ENCODE measurements at regions not wholly inside any gene's neighbourhood (a gene's known extent, or its start where the extent isn't known, plus 50 kb on each side); places are given as distances from the start of the nearest gene placed in this dataset.

- no peak for DNase-seq (ENCODE audit: low spot score)
Measured at GRCh38 chr3:102158080-102158740, 276.6 kb upstream of the ZPLD1 start.

GRCh38 chr3:102159810-102160451 is 274.9 kb upstream of the ZPLD1 start:
- no peak for DNase-seq (ENCODE audit: low spot score)

- no peak for DNase-seq (ENCODE audit: low spot score)
Measured at GRCh38 chr3:102161384-102162006, 273.3 kb upstream of the ZPLD1 start.

- no peak for DNase-seq (ENCODE audit: low spot score)
Measured at GRCh38 chr3:102162251-102162650, 272.6 kb upstream of the ZPLD1 start.

- no peak for DNase-seq (ENCODE audit: low spot score)
Measured at GRCh38 chr3:102163039-102163817, 271.6 kb upstream of the ZPLD1 start.

- no peak for DNase-seq (ENCODE audit: low spot score)
Measured at GRCh38 chr3:102163818-102164154, 271.0 kb upstream of the ZPLD1 start.

- no peak for DNase-seq (ENCODE audit: low spot score)
Measured at GRCh38 chr3:102165367-102165766, 269.4 kb upstream of the ZPLD1 start.

- DNase-seq (ENCODE audit: low spot score), result no peak
Measured at GRCh38 chr3:102169915-102170479, 264.8 kb upstream of the ZPLD1 start.

GRCh38 chr3:102170545-102170944 is 264.3 kb upstream of the ZPLD1 start:
- DNase-seq (ENCODE audit: low spot score), result no peak

GRCh38 chr3:102174312-102174712 is 260.5 kb upstream of the ZPLD1 start:
- DNase-seq (ENCODE audit: low spot score), result no peak

GRCh38 chr3:102174832-102175374 is 259.9 kb upstream of the ZPLD1 start:
- no peak for DNase-seq (ENCODE audit: low spot score)

GRCh38 chr3:102176333-102177050 is 258.3 kb upstream of the ZPLD1 start:
- DNase-seq (ENCODE audit: low spot score), result no peak

- no peak for DNase-seq (ENCODE audit: low spot score)
Measured at GRCh38 chr3:102177075-102177755, 257.6 kb upstream of the ZPLD1 start.

GRCh38 chr3:102178817-102179216 is 256.0 kb upstream of the ZPLD1 start:
- DNase-seq (ENCODE audit: low spot score), result no peak

- no peak for DNase-seq (ENCODE audit: low spot score)
Measured at GRCh38 chr3:102179326-102180177, 255.3 kb upstream of the ZPLD1 start.

- DNase-seq (ENCODE audit: low spot score), result no peak
Measured at GRCh38 chr3:102180280-102180931, 254.4 kb upstream of the ZPLD1 start.

- no peak for DNase-seq (ENCODE audit: low spot score)
Measured at GRCh38 chr3:102181175-102181920, 253.5 kb upstream of the ZPLD1 start.

- no peak for DNase-seq (ENCODE audit: low spot score)
Measured at GRCh38 chr3:102182162-102182561, 252.7 kb upstream of the ZPLD1 start.

- no peak for DNase-seq (ENCODE audit: low spot score)
Measured at GRCh38 chr3:102183186-102183585, 251.6 kb upstream of the ZPLD1 start.
